ENCODE measurements at regions not wholly inside any gene's neighbourhood (a gene's known extent, or its start where the extent isn't known, plus 50 kb on each side); places are given as distances from the start of the nearest gene placed in this dataset.
"Not testable (repeated sequence)": the region's sequence is repeated elsewhere in the genome, so short reads cannot be mapped to it uniquely, and the experiment has no call there.

DNA sequence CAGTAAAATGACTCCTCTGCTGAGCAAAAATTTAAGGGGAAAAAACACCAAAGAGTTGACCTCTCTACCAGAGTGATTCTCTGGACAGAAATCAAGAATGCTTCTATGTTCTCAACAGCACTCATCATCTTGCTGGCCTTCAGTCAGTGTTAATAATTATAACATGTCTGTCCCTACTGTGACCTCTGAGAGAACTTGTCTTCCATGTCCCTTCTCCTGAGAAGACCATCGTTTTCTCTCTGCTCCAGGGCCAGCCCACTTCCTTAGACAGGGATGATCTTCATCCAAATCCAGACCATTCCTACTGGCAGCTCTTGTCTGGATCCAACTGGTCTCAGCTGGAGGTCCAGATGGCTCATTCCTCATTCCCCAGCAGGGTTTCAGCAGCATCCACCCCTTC, 139.0 kb upstream of the NECTIN3 start:
- TF ChIP-seq, protein P1, sequence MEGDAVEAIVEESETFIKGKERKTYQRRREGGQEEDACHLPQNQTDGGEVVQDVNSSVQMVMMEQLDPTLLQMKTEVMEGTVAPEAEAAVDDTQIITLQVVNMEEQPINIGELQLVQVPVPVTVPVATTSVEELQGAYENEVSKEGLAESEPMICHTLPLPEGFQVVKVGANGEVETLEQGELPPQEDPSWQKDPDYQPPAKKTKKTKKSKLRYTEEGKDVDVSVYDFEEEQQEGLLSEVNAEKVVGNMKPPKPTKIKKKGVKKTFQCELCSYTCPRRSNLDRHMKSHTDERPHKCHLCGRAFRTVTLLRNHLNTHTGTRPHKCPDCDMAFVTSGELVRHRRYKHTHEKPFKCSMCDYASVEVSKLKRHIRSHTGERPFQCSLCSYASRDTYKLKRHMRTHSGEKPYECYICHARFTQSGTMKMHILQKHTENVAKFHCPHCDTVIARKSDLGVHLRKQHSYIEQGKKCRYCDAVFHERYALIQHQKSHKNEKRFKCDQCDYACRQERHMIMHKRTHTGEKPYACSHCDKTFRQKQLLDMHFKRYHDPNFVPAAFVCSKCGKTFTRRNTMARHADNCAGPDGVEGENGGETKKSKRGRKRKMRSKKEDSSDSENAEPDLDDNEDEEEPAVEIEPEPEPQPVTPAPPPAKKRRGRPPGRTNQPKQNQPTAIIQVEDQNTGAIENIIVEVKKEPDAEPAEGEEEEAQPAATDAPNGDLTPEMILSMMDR (IDR thresholded peaks at IDR 0.05; ENCODE audit: control insufficient read depth, insufficient read depth, low read depth, low read length, missing control alignments): no peak
- H3K4me3 ChIP-seq (ENCODE audit: control insufficient read depth, low read depth, low read length): no peak overlapping the region
- DNase-seq (ENCODE audit: low read depth): no peak

- no peak for DNase-seq (ENCODE audit: low read depth)
- TF ChIP-seq, protein P1 (IDR thresholded peaks at IDR 0.05; ENCODE audit: control insufficient read depth, insufficient read depth, low read depth, low read length, missing control alignments): no peak
- H3K4me3 ChIP-seq (ENCODE audit: control insufficient read depth, low read depth, low read length): no peak overlapping the region
Observed at GRCh38 chr3:110933821-110934426, 137.7 kb upstream of the NECTIN3 start.

- no peak for DNase-seq (ENCODE audit: low read depth)
- TF ChIP-seq, protein P1 (IDR thresholded peaks at IDR 0.05; ENCODE audit: control insufficient read depth, insufficient read depth, low read depth, low read length, missing control alignments): no peak
- H3K4me3 ChIP-seq (ENCODE audit: control insufficient read depth, low read depth, low read length): no peak overlapping the region
Observed at GRCh38 chr3:110938629-110939028, 133.0 kb upstream of the NECTIN3 start.

DNA sequence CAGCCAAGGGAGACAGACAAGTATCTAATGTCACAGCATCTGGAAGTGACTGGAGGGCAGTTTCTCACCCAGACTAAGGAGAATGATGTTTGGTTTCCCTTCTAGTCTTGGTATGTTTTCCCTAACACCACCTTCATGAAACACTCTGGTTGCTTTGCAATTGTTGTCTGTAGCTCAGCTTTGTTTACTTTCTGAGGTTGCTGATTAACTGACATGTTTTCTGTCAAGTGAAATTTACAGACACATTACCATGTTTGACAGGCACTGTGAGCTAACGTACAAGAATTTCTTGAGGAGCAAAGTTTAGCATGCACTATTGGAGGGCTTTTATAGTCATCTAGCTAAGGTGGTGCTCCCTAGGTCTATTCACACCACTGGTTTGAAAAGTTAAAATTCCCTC, 131.6 kb upstream of the NECTIN3 start:
- H3K4me3 ChIP-seq (ENCODE audit: control insufficient read depth, low read depth, low read length): no peak overlapping the region
- TF ChIP-seq, protein P1 (IDR thresholded peaks at IDR 0.05; ENCODE audit: control insufficient read depth, insufficient read depth, low read depth, low read length, missing control alignments): no peak
- no peak for DNase-seq (ENCODE audit: low read depth)

- H3K4me3 ChIP-seq (ENCODE audit: control insufficient read depth, low read depth, low read length): no peak overlapping the region
- TF ChIP-seq, protein P1 (IDR thresholded peaks at IDR 0.05; ENCODE audit: control insufficient read depth, insufficient read depth, low read depth, low read length, missing control alignments): no peak
- no peak for DNase-seq (ENCODE audit: low read depth)
Observed at GRCh38 chr3:110944782-110945181, 126.8 kb upstream of the NECTIN3 start.

DNA sequence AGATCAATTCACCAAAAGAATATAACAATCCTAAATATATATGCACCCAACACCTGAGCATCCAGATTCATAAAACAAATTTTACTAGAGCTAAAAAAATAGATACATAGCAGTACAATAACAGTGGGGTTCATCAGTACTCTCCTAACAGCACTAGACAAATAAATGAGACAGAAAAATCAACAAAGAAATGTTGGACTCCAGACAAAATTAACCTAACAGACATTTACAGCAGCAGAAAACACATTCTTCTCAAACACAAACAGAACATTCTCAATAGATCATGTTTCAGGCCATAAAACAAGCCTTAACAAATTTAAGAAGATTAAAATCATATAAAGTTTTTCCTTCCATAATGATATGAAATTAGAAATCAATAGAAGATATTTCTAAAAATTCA, 124.8 kb upstream of the NECTIN3 start:
- DNase-seq (ENCODE audit: low read depth): no peak
- TF ChIP-seq, protein P1 (IDR thresholded peaks at IDR 0.05; ENCODE audit: control insufficient read depth, insufficient read depth, low read depth, low read length, missing control alignments): no peak
- H3K4me3 ChIP-seq (ENCODE audit: control insufficient read depth, low read depth, low read length): no peak overlapping the region

- H3K4me3 ChIP-seq (ENCODE audit: control insufficient read depth, low read depth, low read length); DNase-seq (ENCODE audit: low read depth): not testable (repeated sequence)
Observed at GRCh38 chr3:110949194-110949593, 122.4 kb upstream of the NECTIN3 start.
